ENCODE measurements at regions not wholly inside any gene's neighbourhood (a gene's known extent, or its start where the extent isn't known, plus 50 kb on each side); places are given as distances from the start of the nearest gene placed in this dataset.
"Not testable (repeated sequence)": the region's sequence is repeated elsewhere in the genome, so short reads cannot be mapped to it uniquely, and the experiment has no call there.

DNA sequence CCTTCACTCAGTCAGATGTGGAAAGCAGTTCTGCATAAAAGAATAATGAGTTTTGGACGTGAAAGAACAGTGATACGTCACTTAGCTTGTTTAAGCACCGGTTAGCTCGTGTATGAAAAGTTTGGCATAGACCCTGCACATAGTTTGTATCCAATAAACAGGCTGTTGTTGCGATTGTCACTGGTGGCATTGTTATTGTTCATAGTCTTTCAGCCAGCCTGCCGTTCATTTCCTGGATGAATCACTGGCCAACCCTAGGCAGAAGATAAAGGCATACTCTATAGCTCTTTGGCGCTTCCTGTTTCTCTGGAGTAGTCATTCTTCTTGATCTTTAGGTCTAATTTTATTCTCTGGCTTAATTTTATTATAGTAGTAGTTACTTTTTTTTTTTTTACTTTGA lies 57.8 kb upstream of the ANKRD30A start:
- no peak for DNase-seq
- Histone ChIP-seq H3K79me1 (ENCODE audit: low read length) (no peaks in the 10 kb centered on the region), H3K18ac (ENCODE audit: low read length) (no peak overlapping the region), H2BK120ac (ENCODE audit: low read depth, low read length) (no peak overlapping the region), H3K79me2 (ENCODE audit: control insufficient read depth, insufficient read depth, low read length) (no peaks in the 10 kb centered on the region), H2BK5ac (ENCODE audit: low read length) (no peak overlapping the region), H3K36me3 (ENCODE audit: control insufficient read depth, insufficient read depth, low read length) (no peaks in the 10 kb centered on the region), H4K5ac (ENCODE audit: low read length) (no peak overlapping the region), H3K4me3 (ENCODE audit: low read length) (no peak overlapping the region), H3K56ac (ENCODE audit: low read length) (no peak overlapping the region), H4K8ac (ENCODE audit: low read depth, low read length) (no peak overlapping the region), H3K4me1 (ENCODE audit: control insufficient read depth, low read depth, low read length) (no peaks in the 10 kb centered on the region), H3K4ac (ENCODE audit: low read depth, low read length) (no peak overlapping the region), H3K27me3 (ENCODE audit: insufficient read depth, low read length, poor library complexity) (no peaks in the 10 kb centered on the region), H3K27ac (ENCODE audit: low read depth, low read length) (no peak overlapping the region), H3K9ac (ENCODE audit: low read length) (no peak overlapping the region), H3K4me2 (ENCODE audit: low read length) (no peak overlapping the region), H3K23ac (ENCODE audit: low read length) (no peak overlapping the region), H2BK15ac (replicated peaks; ENCODE audit: low read depth) (no peak overlapping the region), H2AK5ac (ENCODE audit: low read length) (no peak overlapping the region)
- no CpG with 5 or more reads among the region's 7 CpGs for WGBS (ENCODE audit: extremely low coverage, insufficient coverage, low lambda C conversion rate)

DNA sequence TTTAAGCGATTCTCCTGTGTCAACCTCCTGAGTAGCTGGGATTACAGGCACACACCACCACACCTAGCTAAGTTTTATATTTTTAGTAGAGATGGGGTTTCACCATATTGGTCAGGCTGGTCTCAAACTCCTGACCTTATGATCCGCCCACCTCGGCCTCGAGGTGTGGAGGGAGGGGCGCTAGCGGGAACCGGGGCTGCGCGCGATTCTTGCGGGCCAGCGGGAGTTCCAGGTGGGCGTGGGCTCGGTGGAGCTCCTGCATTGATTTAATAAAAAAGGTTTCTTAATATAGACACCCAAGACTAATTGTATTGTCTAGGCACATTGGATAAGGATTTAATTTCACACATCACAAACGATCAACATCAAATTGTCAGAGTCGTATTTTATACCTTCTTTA lies 63.1 kb upstream of the ANKRD30A start:
- H2BK120ac ChIP-seq (ENCODE audit: low read depth, low read length); H3K79me1 ChIP-seq (ENCODE audit: low read length); H3K27me3 ChIP-seq (ENCODE audit: insufficient read depth, low read length, poor library complexity); H3K36me3 ChIP-seq (ENCODE audit: control insufficient read depth, insufficient read depth, low read length); H3K23ac ChIP-seq (ENCODE audit: low read length); H3K4ac ChIP-seq (ENCODE audit: low read depth, low read length); H3K4me2 ChIP-seq (ENCODE audit: low read length); H2BK15ac ChIP-seq (replicated peaks; ENCODE audit: low read depth); H3K18ac ChIP-seq (ENCODE audit: low read length); DNase-seq; H4K8ac ChIP-seq (ENCODE audit: low read depth, low read length); H2BK5ac ChIP-seq (ENCODE audit: low read length); H3K9ac ChIP-seq (ENCODE audit: low read length); H2AK5ac ChIP-seq (ENCODE audit: low read length); H3K56ac ChIP-seq (ENCODE audit: low read length); H3K27ac ChIP-seq (ENCODE audit: low read depth, low read length); H3K4me1 ChIP-seq (ENCODE audit: control insufficient read depth, low read depth, low read length); H3K79me2 ChIP-seq (ENCODE audit: control insufficient read depth, insufficient read depth, low read length); H3K4me3 ChIP-seq (ENCODE audit: low read length); H4K5ac ChIP-seq (ENCODE audit: low read length): not testable (repeated sequence)
- WGBS (ENCODE audit: extremely low coverage, insufficient coverage, low lambda C conversion rate): no CpG with 5 or more reads among the region's 16 CpGs

DNA sequence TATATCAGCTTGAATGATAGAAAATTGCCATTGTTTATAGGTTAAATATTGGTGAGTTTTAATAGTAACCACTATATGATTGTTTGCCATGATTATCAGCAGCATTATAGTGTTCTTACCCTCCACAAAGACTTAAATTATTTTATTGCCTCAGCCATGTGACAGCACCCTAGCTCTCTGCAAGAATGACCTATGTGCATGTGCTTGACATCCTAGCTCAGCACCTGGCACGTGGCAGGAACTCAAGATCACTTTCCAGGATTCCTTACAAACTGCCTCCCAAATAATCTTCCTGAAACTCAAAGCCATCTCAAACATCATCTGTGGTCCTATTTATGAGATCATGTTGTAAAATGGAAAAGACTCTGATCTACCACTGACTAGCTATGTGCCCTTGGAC lies 68.1 kb upstream of the ANKRD30A start:
- no CpG with 5 or more reads among the region's 1 CpG for WGBS (ENCODE audit: extremely low coverage, insufficient coverage, low lambda C conversion rate)
- no peak overlapping the region for H2BK15ac ChIP-seq (replicated peaks; ENCODE audit: low read depth)
- H3K23ac ChIP-seq (ENCODE audit: low read length): no peak overlapping the region
- no peak for DNase-seq
- no peak overlapping the region for H3K4me2 ChIP-seq (ENCODE audit: low read length)
- no peaks in the 10 kb centered on the region for H3K4me1 ChIP-seq (ENCODE audit: control insufficient read depth, low read depth, low read length)
- H2BK5ac ChIP-seq (ENCODE audit: low read length): no peak overlapping the region
- no peak overlapping the region for H3K4me3 ChIP-seq (ENCODE audit: low read length)
- H2AK5ac ChIP-seq (ENCODE audit: low read length): no peak overlapping the region
- no peak overlapping the region for H2BK120ac ChIP-seq (ENCODE audit: low read depth, low read length)
- H3K56ac ChIP-seq (ENCODE audit: low read length): no peak overlapping the region
- H3K18ac ChIP-seq (ENCODE audit: low read length): no peak overlapping the region
- H4K8ac ChIP-seq (ENCODE audit: low read depth, low read length): no peak overlapping the region
- H3K9ac ChIP-seq (ENCODE audit: low read length): no peak overlapping the region
- no peaks in the 10 kb centered on the region for H3K27me3 ChIP-seq (ENCODE audit: insufficient read depth, low read length, poor library complexity)
- no peak overlapping the region for H3K27ac ChIP-seq (ENCODE audit: low read depth, low read length)
- H3K4ac ChIP-seq (ENCODE audit: low read depth, low read length): no peak overlapping the region
- H3K79me2 ChIP-seq (ENCODE audit: control insufficient read depth, insufficient read depth, low read length): no peaks in the 10 kb centered on the region
- H3K79me1 ChIP-seq (ENCODE audit: low read length): no peaks in the 10 kb centered on the region
- H3K36me3 ChIP-seq (ENCODE audit: control insufficient read depth, insufficient read depth, low read length): no peaks in the 10 kb centered on the region
- H4K5ac ChIP-seq (ENCODE audit: low read length): no peak overlapping the region

DNA sequence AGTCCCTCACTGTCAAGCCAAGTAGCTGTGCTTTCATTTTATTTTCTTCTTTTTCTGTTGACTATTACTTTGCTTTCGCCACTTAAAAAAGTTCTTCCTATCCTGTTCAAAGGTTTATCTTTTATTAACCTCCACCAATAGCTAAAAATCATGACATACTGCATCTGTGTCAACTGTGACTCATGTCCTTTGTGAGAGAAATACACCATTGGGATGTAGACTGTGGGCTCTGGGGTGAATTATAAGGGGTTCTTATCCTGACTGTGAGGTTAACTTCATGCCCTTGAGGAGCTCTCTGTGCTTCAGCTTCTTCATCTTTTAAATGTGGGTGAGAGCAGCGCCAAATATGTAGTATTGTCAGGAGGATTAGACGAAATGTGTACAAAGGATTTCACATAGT lies 71.9 kb upstream of the ANKRD30A start:
- no peaks in the 10 kb centered on the region for H3K4me1 ChIP-seq (ENCODE audit: control insufficient read depth, low read depth, low read length)
- no peaks in the 10 kb centered on the region for H3K79me2 ChIP-seq (ENCODE audit: control insufficient read depth, insufficient read depth, low read length)
- DNase-seq: no peak
- H4K5ac ChIP-seq (ENCODE audit: low read length): no peak overlapping the region
- no peak overlapping the region for H3K4ac ChIP-seq (ENCODE audit: low read depth, low read length)
- no peak overlapping the region for H2BK120ac ChIP-seq (ENCODE audit: low read depth, low read length)
- no peak overlapping the region for H2BK15ac ChIP-seq (replicated peaks; ENCODE audit: low read depth)
- H3K27ac ChIP-seq (ENCODE audit: low read depth, low read length): no peak overlapping the region
- H3K27me3 ChIP-seq (ENCODE audit: insufficient read depth, low read length, poor library complexity): no peaks in the 10 kb centered on the region
- H3K79me1 ChIP-seq (ENCODE audit: low read length): no peaks in the 10 kb centered on the region
- no peak overlapping the region for H3K23ac ChIP-seq (ENCODE audit: low read length)
- no peak overlapping the region for H3K4me3 ChIP-seq (ENCODE audit: low read length)
- H2AK5ac ChIP-seq (ENCODE audit: low read length): no peak overlapping the region
- WGBS (ENCODE audit: extremely low coverage, insufficient coverage, low lambda C conversion rate): no CpG with 5 or more reads among the region's 3 CpGs
- H4K8ac ChIP-seq (ENCODE audit: low read depth, low read length): no peak overlapping the region
- H3K56ac ChIP-seq (ENCODE audit: low read length): no peak overlapping the region
- no peaks in the 10 kb centered on the region for H3K36me3 ChIP-seq (ENCODE audit: control insufficient read depth, insufficient read depth, low read length)
- H3K4me2 ChIP-seq (ENCODE audit: low read length): no peak overlapping the region
- no peak overlapping the region for H2BK5ac ChIP-seq (ENCODE audit: low read length)
- H3K18ac ChIP-seq (ENCODE audit: low read length): no peak overlapping the region
- no peak overlapping the region for H3K9ac ChIP-seq (ENCODE audit: low read length)

DNA sequence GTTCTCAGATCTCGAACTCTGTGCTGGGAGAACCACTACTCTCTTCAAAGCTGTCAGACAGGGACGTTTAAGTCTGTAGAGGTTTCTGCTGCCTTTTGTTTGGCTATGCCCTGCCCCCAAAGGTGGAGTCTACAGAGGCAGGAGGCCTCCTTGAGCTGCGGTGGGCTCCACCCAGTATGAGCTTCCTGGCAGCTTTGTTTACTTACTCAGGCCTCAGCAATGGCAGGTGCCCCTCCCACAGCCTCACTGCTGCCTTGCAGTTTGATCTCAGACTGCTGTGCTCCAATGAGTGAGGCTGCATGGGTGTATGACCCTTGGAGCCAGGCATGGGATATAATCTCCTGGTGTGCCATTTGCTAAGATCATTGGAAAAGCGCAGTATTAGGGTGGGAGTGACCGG lies 75.4 kb upstream of the ANKRD30A start:
- not testable (repeated sequence) for H3K4me2 ChIP-seq (ENCODE audit: low read length); DNase-seq; H3K9ac ChIP-seq (ENCODE audit: low read length); H3K27me3 ChIP-seq (ENCODE audit: insufficient read depth, low read length, poor library complexity); H4K5ac ChIP-seq (ENCODE audit: low read length); H2BK5ac ChIP-seq (ENCODE audit: low read length); H3K4me3 ChIP-seq (ENCODE audit: low read length); H3K18ac ChIP-seq (ENCODE audit: low read length); H3K23ac ChIP-seq (ENCODE audit: low read length); H2AK5ac ChIP-seq (ENCODE audit: low read length); H3K4ac ChIP-seq (ENCODE audit: low read depth, low read length); H3K79me1 ChIP-seq (ENCODE audit: low read length); H2BK120ac ChIP-seq (ENCODE audit: low read depth, low read length); H4K8ac ChIP-seq (ENCODE audit: low read depth, low read length); H2BK15ac ChIP-seq (replicated peaks; ENCODE audit: low read depth); H3K27ac ChIP-seq (ENCODE audit: low read depth, low read length); H3K56ac ChIP-seq (ENCODE audit: low read length); H3K79me2 ChIP-seq (ENCODE audit: control insufficient read depth, insufficient read depth, low read length); H3K4me1 ChIP-seq (ENCODE audit: control insufficient read depth, low read depth, low read length); H3K36me3 ChIP-seq (ENCODE audit: control insufficient read depth, insufficient read depth, low read length)
- WGBS (ENCODE audit: extremely low coverage, insufficient coverage, low lambda C conversion rate): no CpG with 5 or more reads among the region's 5 CpGs

DNA sequence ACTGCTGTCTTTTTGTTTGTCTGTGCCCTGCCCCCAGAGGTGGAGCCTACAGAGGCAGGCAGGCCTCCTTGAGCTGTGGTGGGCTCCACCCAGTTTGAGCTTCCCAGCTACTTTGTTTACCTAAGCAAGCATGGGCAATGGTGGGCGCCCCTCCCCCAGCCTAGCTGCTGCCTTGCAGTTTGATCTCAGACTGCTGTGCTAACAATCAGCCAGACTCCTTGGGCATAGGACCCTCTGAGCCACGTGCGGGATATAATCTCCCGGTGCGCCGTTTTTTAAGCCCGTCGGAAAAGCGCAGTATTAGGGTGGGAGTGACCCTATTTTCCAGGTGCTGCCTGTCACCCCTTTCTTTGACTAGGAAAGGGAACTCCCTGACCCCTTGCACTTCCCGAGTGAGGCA lies 81.1 kb upstream of the ANKRD30A start:
- not testable (repeated sequence) for H3K79me1 ChIP-seq (ENCODE audit: low read length); DNase-seq; H2BK15ac ChIP-seq (replicated peaks; ENCODE audit: low read depth); H2BK5ac ChIP-seq (ENCODE audit: low read length); H3K23ac ChIP-seq (ENCODE audit: low read length); H4K5ac ChIP-seq (ENCODE audit: low read length); H3K4me2 ChIP-seq (ENCODE audit: low read length); H2BK120ac ChIP-seq (ENCODE audit: low read depth, low read length); H3K4ac ChIP-seq (ENCODE audit: low read depth, low read length); H3K36me3 ChIP-seq (ENCODE audit: control insufficient read depth, insufficient read depth, low read length); H3K79me2 ChIP-seq (ENCODE audit: control insufficient read depth, insufficient read depth, low read length); H3K56ac ChIP-seq (ENCODE audit: low read length); H3K9ac ChIP-seq (ENCODE audit: low read length); H3K4me3 ChIP-seq (ENCODE audit: low read length); H3K27me3 ChIP-seq (ENCODE audit: insufficient read depth, low read length, poor library complexity); H2AK5ac ChIP-seq (ENCODE audit: low read length); H4K8ac ChIP-seq (ENCODE audit: low read depth, low read length); H3K4me1 ChIP-seq (ENCODE audit: control insufficient read depth, low read depth, low read length); H3K27ac ChIP-seq (ENCODE audit: low read depth, low read length); H3K18ac ChIP-seq (ENCODE audit: low read length)
- no CpG with 5 or more reads among the region's 10 CpGs for WGBS (ENCODE audit: extremely low coverage, insufficient coverage, low lambda C conversion rate)
